Cardiac muscle cell (in vitro differentiated cells and primary cell): ENCODE measurements at regions not wholly inside any gene's neighbourhood (a gene's known extent, or its start where the extent isn't known, plus 50 kb on each side); places are given as distances from the start of the nearest gene placed in this dataset.
"Not testable (repeated sequence)": the region's sequence is repeated elsewhere in the genome, so short reads cannot be mapped to it uniquely, and the experiment has no call there.

Source experiments
- DNase-seq, 2 donors: peaks; one replicate each; pipeline versions ENCODE4 v3.0.0 to v3.0.0-alpha.2; 2010 to 2017; ENCODE audit warnings: low read depth in 1 of 2, low spot score in 1 of 2
- H3K27ac ChIP-seq: fragments of 200-600 bp; sonication (generic); 2 replicates; pipeline ENCODE4 v1.5.1; 2016
- H3K27me3 ChIP-seq: fragments of 200-600 bp; sonication (generic); 2 replicates; pipeline ENCODE4 v1.6.0; 2016; ENCODE audit warnings: control low read depth
- H3K36me3 ChIP-seq: fragments of 200-600 bp; sonication (generic); 2 replicates; pipeline ENCODE4 v1.5.1; 2016; ENCODE audit warnings: control low read depth
- H3K4me1 ChIP-seq: fragments of 200-600 bp; sonication (generic); 2 replicates; pipeline ENCODE4 v1.8.1; 2017; ENCODE audit warnings: low read depth, mild to moderate bottlenecking, mixed run types
- H3K4me3 ChIP-seq: fragments of 200-600 bp; sonication (generic); 2 replicates; pipeline ENCODE4 v1.5.1; 2016; ENCODE audit warnings: mild to moderate bottlenecking
- H3K9me3 ChIP-seq: fragments of 200-600 bp; sonication (generic); 2 replicates; pipeline ENCODE4 v1.5.1; 2017; ENCODE audit warnings: low read depth, mild to moderate bottlenecking, control low read depth
- TF ChIP-seq, protein P1 (sequence below): IDR thresholded peaks from 2 replicates; pipeline ENCODE4 v1.5.1; 2012; ENCODE audit warnings: low read depth, mild to moderate bottlenecking, low read length

DNA sequence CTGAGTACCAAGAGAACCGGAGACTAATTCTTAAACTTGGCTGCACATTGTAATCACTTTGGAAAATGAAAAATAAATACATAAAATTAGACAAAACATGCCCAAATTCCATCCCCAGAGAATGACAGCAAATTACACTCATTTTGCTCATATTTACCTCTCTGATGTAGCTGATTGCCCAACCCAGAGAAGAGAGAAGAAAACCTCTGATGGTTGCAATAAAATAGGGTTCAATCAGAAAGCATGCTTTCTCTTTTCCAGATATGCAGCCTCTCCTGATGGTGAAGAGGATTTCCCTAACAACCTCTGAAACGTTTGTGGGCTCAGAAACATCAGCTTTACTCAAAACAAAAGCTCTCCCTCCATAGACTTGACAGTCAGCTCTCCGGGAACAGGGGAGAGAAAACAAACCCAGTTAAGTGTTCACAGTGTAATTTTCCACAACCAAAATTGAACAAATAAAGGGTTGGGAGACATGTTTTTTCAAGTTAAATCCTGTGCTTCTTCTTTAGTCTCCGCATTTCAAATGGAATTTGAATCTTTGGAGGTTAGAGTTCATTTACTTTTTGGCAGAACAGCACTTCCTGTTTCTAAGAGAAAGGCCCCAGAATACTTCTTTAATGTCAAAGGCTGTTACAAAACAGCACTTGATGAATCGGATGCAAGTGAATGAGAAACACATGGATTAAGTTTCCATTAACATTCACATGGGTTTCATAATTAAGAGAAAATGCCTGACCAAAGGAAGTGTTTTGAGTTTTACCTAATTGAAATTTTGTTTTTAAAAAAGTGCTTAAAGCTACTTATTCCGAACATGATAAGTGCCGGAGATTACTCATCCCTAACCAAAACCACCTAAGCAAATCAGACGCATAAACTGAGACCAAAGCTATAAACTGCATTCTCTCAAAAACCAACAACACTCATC is 570.1 kb upstream of the SYT4 start:
- H3K4me1 ChIP-seq = no peaks in the 10 kb centered on the region
- peak in 1 of 2 donors; percentile 75 for DNase-seq
- H3K9me3 ChIP-seq = no peaks in the 10 kb centered on the region
- TF ChIP-seq, protein P1, sequence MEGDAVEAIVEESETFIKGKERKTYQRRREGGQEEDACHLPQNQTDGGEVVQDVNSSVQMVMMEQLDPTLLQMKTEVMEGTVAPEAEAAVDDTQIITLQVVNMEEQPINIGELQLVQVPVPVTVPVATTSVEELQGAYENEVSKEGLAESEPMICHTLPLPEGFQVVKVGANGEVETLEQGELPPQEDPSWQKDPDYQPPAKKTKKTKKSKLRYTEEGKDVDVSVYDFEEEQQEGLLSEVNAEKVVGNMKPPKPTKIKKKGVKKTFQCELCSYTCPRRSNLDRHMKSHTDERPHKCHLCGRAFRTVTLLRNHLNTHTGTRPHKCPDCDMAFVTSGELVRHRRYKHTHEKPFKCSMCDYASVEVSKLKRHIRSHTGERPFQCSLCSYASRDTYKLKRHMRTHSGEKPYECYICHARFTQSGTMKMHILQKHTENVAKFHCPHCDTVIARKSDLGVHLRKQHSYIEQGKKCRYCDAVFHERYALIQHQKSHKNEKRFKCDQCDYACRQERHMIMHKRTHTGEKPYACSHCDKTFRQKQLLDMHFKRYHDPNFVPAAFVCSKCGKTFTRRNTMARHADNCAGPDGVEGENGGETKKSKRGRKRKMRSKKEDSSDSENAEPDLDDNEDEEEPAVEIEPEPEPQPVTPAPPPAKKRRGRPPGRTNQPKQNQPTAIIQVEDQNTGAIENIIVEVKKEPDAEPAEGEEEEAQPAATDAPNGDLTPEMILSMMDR = no peak
- no peak overlapping the region for H3K4me3 ChIP-seq
- H3K36me3 ChIP-seq = no peaks in the 10 kb centered on the region
- H3K27ac ChIP-seq = no peak overlapping the region
- H3K27me3 ChIP-seq = no peaks in the 10 kb centered on the region

DNA sequence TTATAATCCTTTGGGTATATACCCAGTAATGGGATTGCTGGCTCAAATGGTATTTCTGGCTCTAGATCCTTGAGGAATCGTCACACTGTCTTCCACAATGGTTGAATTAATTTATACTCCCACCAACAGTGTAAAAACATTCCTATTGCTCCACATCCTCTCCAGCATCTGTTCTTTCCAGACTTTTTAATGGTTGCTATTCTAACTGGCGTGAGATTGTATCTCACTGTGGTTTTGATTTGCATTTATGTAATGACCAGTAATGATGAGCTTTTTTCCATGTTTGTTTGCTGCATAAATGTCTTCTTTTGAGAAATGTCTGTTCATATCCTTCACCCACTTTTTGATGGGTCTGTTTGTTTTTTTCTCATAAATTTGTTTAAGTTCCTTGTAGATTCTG is 572.5 kb upstream of the SYT4 start:
- not testable (repeated sequence) for H3K9me3 ChIP-seq, H3K27me3 ChIP-seq, DNase-seq, H3K36me3 ChIP-seq, H3K27ac ChIP-seq, H3K4me1 ChIP-seq, H3K4me3 ChIP-seq

DNA sequence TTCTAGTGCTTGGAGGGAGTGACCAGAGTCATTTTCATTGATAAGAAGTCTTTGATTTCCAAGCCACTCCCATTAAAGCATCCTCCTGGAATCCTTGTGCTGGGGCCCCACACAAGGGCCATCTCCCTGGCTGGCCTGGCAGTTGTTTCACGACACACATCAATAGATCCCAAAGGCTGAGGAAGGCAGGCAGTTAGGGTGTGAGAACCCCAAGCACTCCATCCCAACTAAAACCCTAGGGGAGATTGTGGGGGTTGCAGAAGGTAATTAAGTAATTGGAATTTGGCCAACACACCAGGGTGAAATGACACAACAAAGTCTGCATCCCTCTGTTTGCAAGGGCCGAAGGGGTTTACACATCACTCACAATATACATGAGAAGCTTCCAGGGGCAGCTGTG is 578.1 kb upstream of the SYT4 start:
- no peak overlapping the region for H3K27ac ChIP-seq
- TF ChIP-seq, protein P1 = no peak
- H3K4me3 ChIP-seq = no peak overlapping the region
- no peaks in the 10 kb centered on the region for H3K4me1 ChIP-seq
- no peak for DNase-seq
- no peaks in the 10 kb centered on the region for H3K36me3 ChIP-seq
- H3K9me3 ChIP-seq = no peaks in the 10 kb centered on the region
- no peaks in the 10 kb centered on the region for H3K27me3 ChIP-seq

DNA sequence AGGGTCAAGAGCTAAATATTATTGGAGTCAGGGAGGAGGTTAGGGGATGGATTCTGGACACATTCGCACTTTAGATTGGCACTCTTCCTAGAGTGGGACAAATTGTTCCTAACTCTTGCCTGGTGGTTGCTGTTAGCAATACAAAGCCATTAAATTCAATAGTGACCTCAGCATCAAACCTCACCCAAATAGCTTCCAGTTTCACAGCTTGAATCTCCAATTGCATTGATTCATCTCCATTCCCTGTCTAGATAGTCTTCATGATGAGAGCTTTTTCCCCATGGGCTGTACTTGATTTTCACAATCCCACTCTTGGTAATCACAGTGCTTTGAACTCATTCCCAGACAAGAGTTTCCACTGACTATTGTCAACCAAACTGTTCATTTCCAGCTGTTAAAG is 585.9 kb upstream of the SYT4 start:
- TF ChIP-seq, protein P1 = no peak
- Histone ChIP-seq H3K27ac (no peak overlapping the region), H3K4me1 (peaks cover 3% of the 10 kb centered on the region), H3K27me3 (no peaks in the 10 kb centered on the region), H3K4me3 (no peak overlapping the region), H3K9me3 (no peaks in the 10 kb centered on the region), H3K36me3 (no peaks in the 10 kb centered on the region)
- peak in 1 of 2 donors; percentile 4 for DNase-seq

DNA sequence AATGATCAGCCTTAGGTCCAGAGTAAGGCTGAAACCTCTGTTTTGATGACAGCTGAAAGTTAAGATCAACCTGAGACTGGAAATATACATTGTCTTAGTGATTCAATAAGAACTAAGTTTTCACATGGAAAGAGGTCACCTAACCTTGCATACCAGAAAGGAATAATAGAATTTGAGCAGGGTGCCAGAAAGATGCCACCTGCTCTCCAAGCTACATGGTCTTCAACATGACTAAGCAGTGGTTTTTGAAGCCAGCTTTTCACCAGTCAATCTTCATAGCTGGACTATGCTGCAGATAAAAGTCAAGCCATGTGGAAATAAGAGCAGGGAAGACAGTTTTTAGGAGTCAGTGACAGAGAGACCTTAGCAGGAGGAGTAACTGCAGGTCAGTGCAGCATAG is 589.4 kb upstream of the SYT4 start:
- TF ChIP-seq, protein P1 = no peak
- DNase-seq = no peak
- Histone ChIP-seq H3K4me3 (no peak overlapping the region), H3K27ac (no peak overlapping the region), H3K4me1 (peaks cover 9% of the 10 kb centered on the region), H3K36me3 (no peaks in the 10 kb centered on the region), H3K27me3 (no peaks in the 10 kb centered on the region), H3K9me3 (no peaks in the 10 kb centered on the region)

DNA sequence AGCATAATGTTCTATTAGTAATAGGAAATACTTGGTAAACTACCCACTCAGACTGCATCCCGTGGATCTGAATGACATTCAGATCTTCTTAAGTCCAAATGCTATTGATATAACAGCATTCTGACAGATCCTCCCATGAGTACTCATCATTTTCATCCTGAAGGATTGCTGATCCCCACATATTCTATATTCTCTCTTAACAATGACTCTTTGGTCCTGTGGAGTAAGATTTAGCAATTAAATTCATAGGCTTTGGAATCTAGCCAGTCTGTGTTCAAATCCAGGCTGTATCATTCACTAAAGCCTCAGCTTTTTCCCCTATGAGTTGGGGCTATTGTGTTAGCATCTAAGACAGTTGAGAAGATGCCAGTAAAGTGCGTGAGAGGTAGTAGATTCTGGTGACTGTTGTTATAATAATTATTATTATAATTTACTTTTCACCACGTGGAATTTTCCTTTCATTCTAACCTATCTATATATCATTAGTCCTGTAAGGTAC is 591.3 kb upstream of the SYT4 start:
- Histone ChIP-seq H3K4me3 (no peak overlapping the region), H3K27me3 (no peaks in the 10 kb centered on the region), H3K27ac (no peak overlapping the region), H3K4me1 (peaks cover 6% of the 10 kb centered on the region), H3K36me3 (no peaks in the 10 kb centered on the region), H3K9me3 (no peaks in the 10 kb centered on the region)
- TF ChIP-seq, protein P1 = no peak
- DNase-seq = no peak
